Stimulated activated CD4-positive, alpha-beta T cell treated with anti-CD3 and anti-CD28 coated beads, Interleukin-2, amount 100 ng/mL, for 48 hours (primary cell): ENCODE measurements at regions not wholly inside any gene's neighbourhood (a gene's known extent, or its start where the extent isn't known, plus 50 kb on each side); places are given as distances from the start of the nearest gene placed in this dataset.

ENCODE experiments used
- DNase-seq, 2 donors: peaks; one replicate each; pipeline ENCODE4 v3.0.0-alpha.2; 2020

DNA sequence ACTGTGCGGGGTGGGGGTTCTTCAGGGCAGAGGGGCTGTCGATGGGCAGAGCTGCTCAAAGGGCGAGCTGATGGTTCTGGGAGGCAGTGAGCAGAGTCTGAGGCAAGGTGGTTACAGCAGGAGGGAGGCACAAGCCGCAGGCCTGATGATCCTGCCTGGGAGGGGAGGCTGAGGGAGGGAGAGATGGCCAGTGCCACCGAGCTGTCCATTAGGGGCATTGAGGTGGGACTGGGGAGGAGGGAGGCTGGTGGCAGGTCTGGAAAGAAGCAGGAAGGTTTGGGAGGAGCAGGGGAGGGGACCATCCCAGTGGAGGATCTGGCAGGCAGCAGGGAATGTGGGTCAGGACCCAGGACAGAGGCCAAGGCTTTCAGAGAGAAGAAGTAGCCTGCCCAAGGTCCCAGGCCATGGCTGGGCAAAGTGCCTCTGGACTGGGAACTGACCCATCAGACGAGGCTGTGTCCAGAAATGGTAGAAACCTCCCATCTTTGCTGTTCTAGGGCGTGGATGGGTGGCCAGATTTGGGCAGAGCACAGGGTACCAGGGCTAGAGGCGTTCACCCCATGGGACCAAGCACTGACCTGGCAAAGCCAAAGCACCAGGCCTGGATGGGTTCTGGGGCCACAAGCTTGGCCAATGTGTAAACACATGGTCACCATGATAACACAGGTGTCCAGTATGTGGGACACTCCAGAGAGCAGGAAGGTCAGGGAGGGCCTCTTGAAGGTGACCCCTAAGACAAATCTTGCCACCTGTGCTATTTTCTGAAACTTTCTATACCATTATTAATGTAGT, 55.5 kb downstream of the INHBB start:
- no peak for DNase-seq

DNA sequence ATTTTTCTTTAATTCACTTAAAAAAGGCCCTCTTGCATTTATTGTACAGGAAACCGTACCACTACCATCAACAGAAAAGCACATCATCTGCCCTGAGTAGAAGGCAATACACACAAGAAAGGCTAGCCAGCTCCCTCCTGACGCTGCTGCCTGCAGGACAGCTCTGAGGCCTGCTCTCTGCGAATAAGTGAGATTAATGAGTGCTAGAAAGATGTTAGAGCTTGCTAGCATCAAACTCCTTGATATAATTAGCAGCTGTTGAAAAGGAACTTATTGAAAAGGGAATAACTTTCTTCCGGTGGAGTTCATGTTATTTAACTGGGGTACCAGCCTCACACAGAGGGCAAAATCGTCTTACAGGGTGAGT, 56.1 kb downstream of the INHBB start:
- no peak for DNase-seq

DNA sequence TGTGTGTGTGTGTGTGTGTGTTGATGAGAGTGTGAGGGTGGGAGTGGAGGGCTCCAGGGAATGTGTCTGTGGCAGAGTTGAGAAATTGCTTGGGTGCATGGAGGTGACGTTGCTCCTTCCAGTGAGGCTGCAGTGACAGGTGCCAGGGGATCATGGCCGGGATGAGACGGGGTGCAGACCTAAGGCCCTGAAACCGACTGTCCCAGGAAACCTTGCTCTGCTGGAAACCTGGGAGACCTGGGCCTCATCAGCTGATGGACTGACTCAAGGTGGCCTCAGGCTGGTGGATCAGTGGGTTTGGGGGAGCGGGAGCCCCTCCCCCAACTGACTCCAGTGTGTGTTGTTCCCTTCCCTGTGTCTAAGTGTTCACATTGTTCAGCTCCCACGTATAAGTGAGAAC, 56.6 kb downstream of the INHBB start:
- DNase-seq = no peak

DNA sequence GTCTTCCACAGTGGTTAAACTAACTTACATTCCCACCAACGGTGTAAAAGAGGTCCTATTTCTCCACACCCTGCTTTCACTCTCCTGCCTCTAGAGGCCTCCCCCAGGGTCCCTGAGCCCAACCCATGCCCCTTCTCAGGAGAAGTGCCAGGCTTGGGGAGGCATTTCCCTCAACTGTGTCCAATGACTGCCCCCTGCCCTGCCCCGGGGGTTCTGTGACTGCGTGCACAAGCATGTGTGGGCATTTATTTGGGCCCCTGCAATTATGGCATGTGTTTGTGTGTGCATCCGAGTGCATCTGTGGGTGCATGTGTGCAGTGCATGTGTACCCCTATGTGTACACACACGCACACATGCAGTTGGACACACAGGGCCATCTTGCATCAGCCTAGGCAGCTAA, 57.3 kb downstream of the INHBB start:
- no peak for DNase-seq

DNA sequence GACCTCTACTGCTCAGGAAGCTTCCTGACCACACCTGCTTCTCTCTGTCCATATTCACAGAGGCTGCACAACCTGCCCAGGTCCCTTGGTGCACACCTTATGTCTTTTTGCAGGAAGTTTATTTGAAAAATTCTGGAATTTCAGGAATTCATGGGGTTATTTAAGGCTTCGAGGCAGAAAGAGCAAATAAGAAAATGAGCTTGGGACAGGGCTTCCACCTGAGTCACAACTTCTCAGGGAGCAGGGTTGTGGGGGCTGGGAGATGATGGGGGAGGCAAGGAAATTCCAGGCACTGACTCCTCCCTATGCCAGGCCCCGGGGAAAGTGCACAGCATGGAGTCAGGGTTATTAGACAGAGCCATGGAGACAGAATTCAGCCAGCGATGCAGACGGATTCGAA, 57.7 kb downstream of the INHBB start:
- no peak for DNase-seq

DNA sequence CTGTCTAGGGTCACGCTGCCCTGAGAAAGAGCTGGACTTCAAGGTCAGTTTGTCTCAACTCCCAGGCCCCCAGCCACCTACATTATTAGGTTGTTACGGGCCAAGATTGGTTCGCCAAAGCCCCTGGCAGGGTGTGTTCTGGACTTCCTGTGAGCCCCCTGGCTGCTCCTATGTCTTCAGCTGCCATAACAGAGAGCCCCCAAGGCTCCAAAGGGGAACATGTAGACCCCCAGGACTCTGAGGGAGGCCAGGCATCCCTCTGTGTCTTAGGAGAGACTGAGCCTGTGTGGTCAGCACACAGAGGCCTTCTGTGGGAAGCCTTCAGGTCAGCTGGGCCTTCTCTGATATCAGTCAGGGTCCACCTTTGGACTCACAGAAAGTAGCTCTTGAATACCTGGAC, 58.3 kb downstream of the INHBB start:
- no peak for DNase-seq

DNA sequence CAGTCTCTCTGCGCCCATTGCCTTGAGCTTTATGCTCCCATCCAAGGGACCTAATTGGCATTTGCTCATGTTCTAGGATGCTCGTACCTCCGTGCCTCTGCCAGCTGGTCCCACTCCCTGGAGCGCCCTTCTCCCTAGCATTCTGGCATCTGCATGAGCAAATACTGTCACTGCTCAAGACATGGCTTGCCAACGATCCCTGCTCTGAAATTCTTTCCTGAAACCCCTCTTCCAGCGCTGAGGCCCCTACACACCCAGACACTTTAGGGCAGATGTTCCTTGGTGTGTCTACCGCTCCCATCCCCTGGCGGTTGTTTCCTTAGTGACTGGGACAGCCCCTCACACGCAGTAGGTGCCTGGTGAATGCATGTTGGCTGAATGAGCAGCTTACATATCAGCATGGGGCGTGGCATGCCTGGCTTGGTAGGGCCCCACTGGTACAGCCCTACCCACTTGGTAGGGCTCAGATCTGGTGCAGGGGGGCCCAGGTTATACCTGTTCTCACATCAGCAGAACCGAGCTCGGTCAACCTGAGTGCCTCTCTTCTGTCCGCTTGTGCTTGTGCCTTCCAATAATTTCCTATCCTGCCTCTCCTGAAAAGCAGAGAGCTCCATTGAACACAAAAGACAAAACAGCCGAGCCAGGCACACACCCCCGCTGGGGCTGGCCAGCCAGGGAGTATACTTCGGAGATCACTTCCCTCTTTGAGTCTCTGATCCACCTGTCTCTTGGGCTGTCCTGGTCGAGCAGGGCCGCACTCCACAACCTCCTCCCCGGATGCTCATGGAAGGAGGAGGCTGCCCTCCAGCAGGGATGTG, 59.2 kb downstream of the INHBB start:
- no peak for DNase-seq

DNA sequence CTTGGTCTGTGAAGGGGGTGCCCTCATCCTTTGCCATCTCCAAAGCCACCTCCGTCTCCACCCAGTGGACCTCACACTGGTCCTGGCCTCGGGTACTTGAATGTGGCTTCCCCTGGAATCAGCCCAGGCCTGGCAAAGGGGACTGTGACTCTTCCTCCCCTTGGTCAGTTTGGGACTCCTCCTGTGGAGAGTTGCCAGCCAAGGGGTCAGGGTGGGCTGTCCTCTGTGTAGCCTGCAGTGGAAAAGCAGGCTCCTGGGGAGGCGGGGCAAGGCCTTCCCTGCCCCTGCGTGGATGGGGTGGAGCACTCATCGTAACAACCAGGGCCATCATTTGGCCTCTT, 59.8 kb downstream of the INHBB start:
- DNase-seq = no peak

DNA sequence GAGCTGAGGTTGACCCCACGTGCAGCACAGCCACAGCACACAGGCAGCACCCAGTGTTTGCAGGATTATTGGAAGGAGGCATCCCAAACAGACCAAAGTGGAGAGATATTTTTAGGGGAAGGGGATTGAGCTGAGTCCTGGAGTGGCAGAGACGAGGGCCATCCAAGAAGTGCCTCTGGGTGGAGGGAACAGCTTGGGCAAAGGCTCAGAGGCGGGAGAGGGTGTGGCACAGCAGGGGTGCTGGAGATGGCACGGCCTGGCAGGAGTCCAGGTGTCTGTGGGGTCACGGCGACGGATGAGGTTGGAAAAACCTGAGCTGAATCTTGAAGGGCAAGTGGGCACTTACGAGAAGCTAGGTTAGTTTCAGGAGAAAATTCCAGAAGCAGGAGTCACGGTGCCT, 60.6 kb downstream of the INHBB start:
- no peak for DNase-seq

DNA sequence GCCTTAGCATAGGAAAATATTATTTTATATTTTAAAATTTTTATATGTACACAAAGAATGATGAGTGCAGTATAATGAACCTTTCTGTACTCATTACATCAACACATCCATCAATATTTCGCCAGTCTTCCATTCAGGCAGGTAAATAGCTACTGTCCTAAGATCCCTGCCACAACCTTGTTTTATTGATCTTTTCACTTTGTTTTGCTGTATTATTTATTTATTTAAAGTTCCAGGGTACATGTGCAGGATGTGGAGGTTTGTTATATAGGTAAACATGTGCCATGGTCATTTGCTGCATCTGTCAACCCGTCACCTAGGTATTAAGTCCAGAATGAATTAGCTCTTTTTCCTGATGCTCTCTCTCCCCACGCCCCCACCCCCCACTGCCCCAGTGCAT, 64.6 kb downstream of the INHBB start:
- DNase-seq = no peak

DNA sequence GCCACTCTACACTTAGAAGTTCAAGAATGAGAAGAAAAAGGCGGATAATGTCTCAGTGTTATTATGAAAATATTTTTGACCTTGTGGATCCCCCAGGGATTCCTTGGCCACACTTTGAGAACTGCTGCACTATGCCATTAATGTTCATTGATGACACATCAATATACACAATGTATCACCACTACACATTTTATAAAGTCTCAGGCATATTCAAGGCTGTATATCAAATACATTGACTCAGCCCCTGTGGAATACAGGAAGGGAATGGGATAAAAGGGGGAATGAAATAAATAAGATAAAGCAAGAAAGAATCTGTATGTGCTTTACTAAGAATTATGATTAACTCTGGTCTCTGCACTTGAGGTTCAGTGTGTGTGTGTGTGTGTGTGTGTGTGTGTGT, 69.1 kb downstream of the INHBB start:
- no peak for DNase-seq

DNA sequence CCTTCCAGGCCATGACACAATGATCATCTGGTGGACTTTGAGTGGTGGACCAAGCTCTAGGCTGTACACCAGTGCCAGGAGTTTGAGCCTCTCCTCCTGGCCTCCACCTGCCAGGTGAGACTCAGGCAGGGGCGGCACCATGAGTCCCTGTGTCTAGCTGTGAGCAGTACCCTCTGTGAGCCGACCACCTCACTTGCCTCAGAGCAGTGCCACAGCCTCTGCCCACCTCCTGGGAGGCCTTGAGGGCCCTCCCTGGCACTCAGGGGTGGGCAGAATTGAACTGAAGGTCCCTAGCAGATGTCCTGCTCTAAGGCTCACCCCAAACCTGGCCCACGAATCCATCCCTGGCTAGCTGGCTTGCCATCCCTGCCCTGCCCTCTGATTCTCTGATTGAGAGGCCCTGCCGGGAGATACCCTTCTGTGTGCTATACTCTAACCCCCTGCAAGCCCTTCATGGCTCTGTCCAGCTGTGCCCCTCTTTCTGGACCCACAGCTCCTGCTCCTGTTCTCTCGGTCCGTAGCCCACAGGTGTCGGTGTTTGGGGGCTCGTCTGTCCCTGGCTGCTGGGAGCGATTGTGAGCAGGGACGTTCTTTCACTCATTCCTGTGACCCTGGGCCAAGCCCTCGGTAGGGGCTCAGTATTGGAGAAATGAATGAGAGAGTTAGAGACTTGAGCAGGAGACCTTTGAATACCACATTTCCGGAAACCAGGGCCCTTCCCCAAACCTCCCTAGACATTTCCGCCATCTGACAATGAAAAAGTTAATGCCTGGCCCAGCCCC, 70.0 kb downstream of the INHBB start:
- DNase-seq = no peak

DNA sequence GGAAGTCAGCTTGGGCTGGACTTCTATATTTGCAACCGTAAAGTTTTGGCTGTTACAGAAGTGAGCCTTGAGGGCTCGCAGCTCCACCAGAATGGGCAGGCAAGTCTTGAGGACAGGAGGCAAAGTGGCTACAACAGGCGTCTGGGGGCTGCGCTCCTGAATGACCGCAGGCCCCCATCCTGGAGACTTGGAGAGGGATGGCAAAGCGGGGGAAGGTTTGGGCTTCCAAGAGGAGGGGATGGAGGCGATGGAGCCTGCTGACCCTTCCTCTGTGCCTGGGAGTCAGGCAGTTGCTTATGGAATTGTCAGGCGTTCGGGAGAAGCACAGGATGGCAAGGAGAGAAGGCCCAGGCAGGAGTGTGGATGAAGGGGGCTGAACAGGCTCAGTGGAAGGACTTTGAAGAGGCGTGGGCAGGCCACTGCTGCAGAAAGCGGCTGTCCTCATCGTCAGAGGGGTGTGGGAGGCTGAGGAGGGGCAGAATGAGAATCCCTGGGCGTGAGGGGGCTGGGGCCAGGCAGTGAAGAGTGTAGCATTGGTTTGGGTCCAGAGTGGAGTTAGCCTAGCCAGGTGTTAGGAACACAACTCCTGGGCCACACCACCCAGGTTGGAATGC, 72.3 kb downstream of the INHBB start:
- no peak for DNase-seq

DNA sequence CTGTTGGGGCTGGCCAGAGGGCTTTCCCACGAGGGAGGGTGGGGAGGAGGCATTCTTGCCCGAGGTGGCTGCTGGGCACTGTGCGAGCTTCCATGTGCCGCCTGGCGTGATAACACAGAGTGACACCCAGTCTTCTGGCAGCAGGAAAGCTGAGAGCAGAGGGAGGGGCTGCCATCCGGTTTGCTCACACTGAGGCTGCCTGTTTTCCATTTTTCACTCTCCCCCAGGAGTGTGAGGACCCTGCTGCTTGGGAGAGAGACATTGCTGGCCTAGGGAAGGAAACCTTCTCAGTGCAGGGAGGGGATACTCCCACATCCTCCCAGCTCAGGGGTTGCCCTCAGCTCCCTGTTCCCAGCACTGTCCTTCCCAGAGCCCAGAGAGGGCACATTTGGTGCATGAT, 73.1 kb downstream of the INHBB start:
- DNase-seq = no peak

DNA sequence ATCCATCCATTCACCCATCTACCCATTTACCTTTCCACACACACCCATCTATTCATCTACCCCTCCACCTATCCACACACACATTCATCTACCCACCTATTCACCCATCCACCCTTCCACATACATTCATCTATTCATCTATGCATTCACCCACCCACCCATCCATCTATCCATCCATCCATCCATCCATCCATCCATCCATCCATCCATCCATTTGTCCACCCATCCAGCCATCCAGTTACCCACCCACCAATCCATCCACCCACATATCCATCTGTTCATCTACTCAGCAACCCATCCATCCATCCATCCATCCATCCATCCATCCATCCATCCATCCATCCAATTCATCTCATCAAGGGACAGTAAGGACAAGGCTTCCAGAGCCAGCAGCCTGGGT, 74.0 kb downstream of the INHBB start:
- no peak for DNase-seq

DNA sequence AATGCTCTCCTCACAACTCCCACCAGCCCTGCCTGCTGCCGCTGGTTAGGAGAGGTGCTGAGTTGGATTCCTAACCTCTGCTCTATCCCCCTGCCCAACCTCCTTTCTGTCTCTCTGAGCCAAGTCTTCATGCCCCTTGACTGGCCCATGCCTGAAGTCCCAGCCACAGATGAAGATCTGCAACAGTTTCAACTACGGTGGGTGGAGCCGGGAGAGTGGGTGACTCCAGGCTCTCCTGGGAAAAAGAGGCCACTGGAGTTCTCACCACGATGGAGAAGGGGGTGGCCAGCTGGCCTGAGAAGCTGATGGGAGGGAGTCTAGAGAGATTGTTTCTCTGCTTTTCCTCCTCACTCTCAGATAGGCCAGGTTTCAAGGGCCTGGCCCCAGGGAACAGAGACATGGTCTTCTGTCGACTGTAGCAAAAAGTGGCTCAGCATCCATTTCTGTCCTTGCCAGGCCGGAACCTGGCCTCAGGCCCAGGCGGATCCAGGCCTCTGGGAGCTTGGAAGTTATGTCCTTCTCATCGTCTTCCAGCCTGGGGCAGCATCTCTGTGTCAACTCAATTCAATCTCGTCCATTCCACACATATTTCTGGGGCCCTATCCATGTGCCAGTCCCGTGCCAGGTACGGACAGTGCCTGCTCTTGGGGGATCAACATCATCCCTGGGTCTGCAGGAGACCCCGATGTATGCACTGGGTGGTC, 75.3 kb downstream of the INHBB start:
- no peak for DNase-seq

DNA sequence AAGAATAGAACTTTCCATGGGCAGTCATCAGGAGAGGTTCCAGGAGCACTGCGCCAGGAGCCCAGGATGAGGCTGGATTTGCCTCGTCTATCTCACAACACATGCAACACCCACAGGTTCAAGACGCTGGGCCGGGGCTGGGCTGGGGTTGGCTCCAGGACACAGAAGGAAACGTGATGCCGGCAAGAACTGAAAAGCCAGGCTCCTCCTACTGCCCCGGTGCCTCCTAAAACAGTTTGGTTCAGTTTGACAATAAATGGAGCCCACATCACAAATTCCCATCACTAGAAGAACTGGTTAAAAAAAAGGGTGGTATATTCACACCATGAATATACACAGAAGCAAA, 75.9 kb downstream of the INHBB start:
- no peak for DNase-seq

DNA sequence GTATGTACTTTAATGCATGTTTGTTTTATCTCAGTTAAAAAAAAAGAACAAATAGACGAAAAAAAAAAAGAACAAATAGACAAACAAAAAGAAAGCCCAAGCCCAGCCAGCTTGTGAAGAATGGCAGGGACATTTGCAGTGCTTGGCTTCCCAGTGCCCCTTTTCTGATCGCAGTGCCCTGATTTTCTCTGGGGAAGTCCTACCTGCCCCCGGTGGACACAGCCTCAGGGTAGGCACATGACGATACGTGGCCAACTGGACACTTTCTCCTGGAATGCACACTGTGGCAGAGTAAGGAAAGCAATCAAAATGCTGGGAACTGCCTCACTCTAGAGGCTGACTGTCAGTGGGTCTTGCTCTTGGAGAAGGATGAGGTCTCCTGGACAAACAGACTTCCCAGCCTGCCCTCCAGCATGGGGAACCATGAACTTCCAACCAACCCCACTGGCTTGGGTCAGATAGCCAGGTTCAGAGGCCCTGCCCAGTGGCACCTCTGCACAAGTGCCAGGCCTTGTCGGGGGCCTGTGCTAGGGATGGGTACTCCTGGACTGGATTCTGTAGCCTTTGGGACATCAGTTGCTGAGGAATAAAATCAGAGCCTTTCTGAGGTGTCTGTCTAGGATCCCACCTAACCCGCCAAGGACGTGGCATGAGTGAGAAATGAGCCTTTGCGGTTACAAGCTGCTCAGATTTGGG, 76.7 kb downstream of the INHBB start:
- no peak for DNase-seq

DNA sequence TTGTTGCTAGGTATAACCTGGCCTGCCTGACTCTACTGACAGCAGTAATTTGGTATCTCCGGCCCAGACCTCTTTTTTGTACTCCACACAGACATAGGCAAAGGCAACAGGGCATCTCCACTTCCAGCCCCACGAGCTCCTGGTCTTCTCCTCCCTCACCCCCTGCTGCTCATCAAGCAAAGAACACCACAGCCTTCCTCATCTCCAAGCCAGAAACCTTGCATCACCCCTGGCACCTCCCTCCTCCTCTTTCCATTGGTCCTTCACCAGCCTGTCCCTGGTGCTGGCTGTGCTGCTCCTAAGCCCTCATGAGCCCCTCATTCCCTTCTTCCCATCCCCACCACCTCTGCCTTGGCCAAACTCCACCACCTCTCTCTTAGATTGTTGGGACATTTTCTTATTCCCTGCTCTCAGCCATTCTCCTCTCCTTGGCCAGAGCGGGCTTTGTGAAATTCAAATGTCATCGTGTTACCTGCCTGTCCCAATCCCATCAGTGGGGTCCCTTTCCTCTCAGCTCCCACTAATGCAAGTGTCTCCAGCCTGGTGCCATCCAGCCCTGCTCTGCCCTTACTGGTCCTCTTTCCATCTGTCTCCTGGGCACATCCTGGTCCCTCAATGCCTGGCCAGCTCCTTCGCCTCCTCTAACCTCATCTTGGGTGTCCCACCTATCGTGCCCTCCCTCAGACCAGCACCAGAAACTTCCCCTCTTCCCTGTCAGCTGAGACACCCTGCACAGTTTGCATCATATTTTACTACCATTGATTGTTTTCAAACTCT, 77.4 kb downstream of the INHBB start:
- DNase-seq = no peak

DNA sequence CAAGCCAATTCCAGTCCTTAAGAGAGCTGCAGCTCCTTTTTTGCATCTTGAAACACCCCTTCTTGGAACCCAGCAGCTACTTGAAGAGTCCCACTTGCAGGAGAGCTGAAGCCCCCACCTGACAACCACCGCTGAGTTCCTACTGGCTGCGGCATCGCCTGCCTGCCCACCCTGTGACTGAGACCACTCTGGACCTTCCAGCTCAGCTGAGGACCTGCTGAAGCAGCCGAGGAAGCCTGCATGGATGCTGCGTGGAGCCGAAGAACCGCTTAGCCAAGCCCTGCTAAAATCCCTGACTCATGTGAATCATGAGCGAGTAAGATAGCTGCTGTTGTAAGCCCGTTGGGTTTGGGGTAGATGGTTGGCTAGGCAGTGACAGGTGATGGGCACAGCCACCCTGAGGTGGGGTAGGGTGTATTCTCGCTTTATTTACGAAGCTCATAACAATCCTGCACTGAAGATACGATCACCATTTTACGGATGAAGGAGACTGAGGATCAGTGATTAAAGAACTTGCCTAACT, 78.4 kb downstream of the INHBB start:
- no peak for DNase-seq

DNA sequence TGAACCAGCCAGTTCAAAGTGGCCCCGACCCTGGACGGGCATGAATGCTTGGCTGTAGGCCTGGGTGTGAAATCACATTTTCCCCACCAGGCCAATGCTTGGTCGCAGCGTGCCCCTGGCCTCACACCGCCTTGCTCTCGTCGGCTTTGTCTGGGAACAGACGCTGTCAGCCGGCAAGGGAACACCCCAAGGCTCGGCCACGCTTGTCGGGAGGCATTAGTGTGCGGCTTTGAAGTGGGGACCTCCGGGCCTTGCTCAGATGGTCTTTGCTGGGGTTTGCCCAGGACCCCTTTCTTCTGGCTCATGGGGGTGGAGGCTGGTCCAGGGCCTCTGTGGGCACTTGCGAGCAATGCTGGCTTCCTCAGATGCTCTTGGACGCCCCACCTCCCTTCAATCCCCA, 79.1 kb downstream of the INHBB start:
- DNase-seq = no peak
